Osteoblast (primary cell): ENCODE measurements at regions not wholly inside any gene's neighbourhood (a gene's known extent, or its start where the extent isn't known, plus 50 kb on each side); places are given as distances from the start of the nearest gene placed in this dataset.

ENCODE experiments used
- DNase-seq: peaks from one replicate; pipeline ENCODE4 v3.0.0; 2011; ENCODE audit warnings: low spot score, mixed read lengths; ENCODE audit not compliant: insufficient read length; ENCODE audit errors: missing footprints
- H2AFZ ChIP-seq: 2 replicates; pipeline ENCODE4 v1.6.0; 2011; ENCODE audit warnings: mild to moderate bottlenecking, low read length
- H3K27ac ChIP-seq: 2 replicates; pipeline ENCODE4 v1.5.1; 2011; ENCODE audit warnings: mild to moderate bottlenecking, low read depth, low read length, moderate library complexity
- H3K27me3 ChIP-seq: 2 replicates; pipeline ENCODE4 v1.6.0; 2012; ENCODE audit warnings: mild to moderate bottlenecking, control low read depth, inconsistent platforms, low read length, moderate library complexity; ENCODE audit not compliant: insufficient read depth
- H3K36me3 ChIP-seq: 2 replicates; pipeline ENCODE4 v1.5.1; 2011; ENCODE audit warnings: mild to moderate bottlenecking, low read length, control low read depth, moderate library complexity; ENCODE audit not compliant: insufficient read depth
- H3K4me1 ChIP-seq: 2 replicates; pipeline ENCODE4 v1.5.1; 2011; ENCODE audit warnings: mild to moderate bottlenecking, low read length, control low read depth, moderate library complexity; ENCODE audit not compliant: insufficient read depth
- H3K4me2 ChIP-seq: 2 replicates; pipeline ENCODE4 v1.6.0; 2011; ENCODE audit warnings: mild to moderate bottlenecking, low read length; ENCODE audit not compliant: insufficient read depth
- H3K4me3 ChIP-seq: fragments of 200-600 bp; sonication (generic); 3 replicates; pipeline ENCODE4 v1.5.1; 2012; ENCODE audit warnings: mild to moderate bottlenecking, low read length, inconsistent platforms; ENCODE audit not compliant: insufficient read depth
- H3K79me2 ChIP-seq: 2 replicates; pipeline ENCODE4 v1.6.0; 2012; ENCODE audit warnings: mild to moderate bottlenecking, low read length, control low read depth, inconsistent platforms; ENCODE audit not compliant: insufficient read depth
- H3K9me3 ChIP-seq: 2 replicates; pipeline ENCODE4 v1.5.1; 2011; ENCODE audit warnings: low read depth, low read length, control low read depth
- H4K20me1 ChIP-seq: 2 replicates; pipeline ENCODE4 v1.6.0; 2012; ENCODE audit warnings: mild to moderate bottlenecking, low read length, control low read depth; ENCODE audit not compliant: insufficient read depth
- CTCF ChIP-seq: IDR thresholded peaks from 2 replicates; pipeline ENCODE4 v1.5.1; 2011; ENCODE audit warnings: mild to moderate bottlenecking, low read depth, low read length, moderate library complexity; ENCODE audit errors: extremely low read depth

- Histone ChIP-seq H3K36me3 (no peaks in the 10 kb centered on the region), H3K4me3 (no peak overlapping the region), H3K9me3 (no peaks in the 10 kb centered on the region), H4K20me1 (no peaks in the 10 kb centered on the region), H3K27ac (no peak overlapping the region), H3K4me2 (no peak overlapping the region), H2AFZ (no peak overlapping the region), H3K27me3 (no peaks in the 10 kb centered on the region), H3K79me2 (no peaks in the 10 kb centered on the region), H3K4me1 (no peaks in the 10 kb centered on the region)
- no peak for TF ChIP-seq CTCF
- no peak for DNase-seq
Measured at GRCh38 chr3:163935411-163935810, 1142.9 kb downstream of the SI start.

- no peaks in the 10 kb centered on the region for H3K4me1 ChIP-seq
- TF ChIP-seq CTCF = no peak
- no peak overlapping the region for H3K4me3 ChIP-seq
- no peak overlapping the region for H3K27ac ChIP-seq
- H4K20me1 ChIP-seq = no peaks in the 10 kb centered on the region
- no peaks in the 10 kb centered on the region for H3K79me2 ChIP-seq
- H2AFZ ChIP-seq = no peak overlapping the region
- peaks cover 3% of the 10 kb centered on the region for H3K9me3 ChIP-seq
- no peaks in the 10 kb centered on the region for H3K27me3 ChIP-seq
- DNase-seq = no peak
- H3K4me2 ChIP-seq = no peak overlapping the region
- no peaks in the 10 kb centered on the region for H3K36me3 ChIP-seq
Measured at GRCh38 chr3:163929069-163929652, 1149.1 kb downstream of the SI start.

GRCh38 chr3:163927521-163927920, 1150.8 kb downstream of the SI start:
- Histone ChIP-seq H3K27ac (no peak overlapping the region), H2AFZ (no peak overlapping the region), H3K4me1 (no peaks in the 10 kb centered on the region), H3K36me3 (no peaks in the 10 kb centered on the region), H3K79me2 (no peaks in the 10 kb centered on the region), H3K4me3 (no peak overlapping the region), H3K27me3 (no peaks in the 10 kb centered on the region), H3K9me3 (peaks cover 3% of the 10 kb centered on the region), H4K20me1 (no peaks in the 10 kb centered on the region), H3K4me2 (no peak overlapping the region)
- no peak for DNase-seq
- TF ChIP-seq CTCF = no peak

- H4K20me1 ChIP-seq = no peaks in the 10 kb centered on the region
- H3K36me3 ChIP-seq = no peaks in the 10 kb centered on the region
- H3K27ac ChIP-seq = no peak overlapping the region
- no peak overlapping the region for H2AFZ ChIP-seq
- H3K27me3 ChIP-seq = no peaks in the 10 kb centered on the region
- no peaks in the 10 kb centered on the region for H3K4me1 ChIP-seq
- H3K4me3 ChIP-seq = no peak overlapping the region
- H3K9me3 ChIP-seq = peaks cover 5% of the 10 kb centered on the region
- H3K4me2 ChIP-seq = no peak overlapping the region
- no peak for DNase-seq
- no peaks in the 10 kb centered on the region for H3K79me2 ChIP-seq
- no peak for TF ChIP-seq CTCF
Measured at GRCh38 chr3:163924600-163924999, 1153.7 kb downstream of the SI start.
